HK-2 (cell line): ENCODE measurements at regions not wholly inside any gene's neighbourhood (a gene's known extent, or its start where the extent isn't known, plus 50 kb on each side); places are given as distances from the start of the nearest gene placed in this dataset.

Source experiments
- DNase-seq: peaks from one replicate; pipeline ENCODE4 v3.0.0-alpha.2; 2018; ENCODE audit not compliant: unreplicated experiment

- DNase-seq, result no peak
Observed at GRCh38 chr4:181168011-181168805, 1075.0 kb upstream of the TENM3 start.

- no peak for DNase-seq
Observed at GRCh38 chr4:181173046-181173445, 1070.2 kb upstream of the TENM3 start.

- DNase-seq, result no peak
Observed at GRCh38 chr4:181176306-181176705, 1066.9 kb upstream of the TENM3 start.

DNA sequence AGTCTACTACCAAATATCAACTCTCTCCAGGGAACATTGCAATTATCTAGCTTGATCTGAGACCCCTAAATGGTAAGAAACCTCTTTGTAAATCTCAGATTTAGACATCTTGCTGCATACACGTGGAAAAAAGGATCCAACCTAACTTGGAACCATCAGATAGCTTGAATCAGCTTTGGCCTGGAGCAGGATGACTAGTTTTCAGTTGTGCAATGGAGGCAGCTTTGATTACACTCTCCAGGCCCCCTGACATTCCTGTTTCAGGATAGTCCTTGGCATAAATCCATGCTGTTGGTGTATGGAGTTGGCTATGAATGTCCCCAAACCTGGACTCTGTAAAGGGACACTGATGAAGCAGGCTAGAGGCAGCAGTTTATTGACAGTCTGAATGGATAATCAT is 1061.9 kb upstream of the TENM3 start:
- DNase-seq, result no peak

DNA sequence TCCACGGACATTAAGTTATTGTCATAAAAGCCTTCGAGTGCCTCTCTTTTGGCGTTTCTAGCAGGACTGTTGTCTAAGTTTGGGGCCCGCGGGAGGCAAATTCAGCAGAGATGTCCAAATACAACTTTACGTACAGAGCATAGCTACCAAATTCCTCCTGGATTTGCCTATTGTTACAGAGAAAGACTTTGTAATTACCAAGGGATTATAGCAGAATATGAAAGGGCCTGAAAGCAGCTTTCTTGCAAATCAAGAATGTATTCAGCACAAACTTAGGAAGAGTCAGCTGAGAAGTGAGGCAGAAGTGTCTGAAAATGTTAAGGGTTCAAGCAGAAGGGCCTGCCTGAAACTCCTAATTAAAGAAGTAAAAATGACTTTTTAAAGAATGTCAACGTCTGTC is 1053.5 kb upstream of the TENM3 start:
- DNase-seq, result no peak

DNA sequence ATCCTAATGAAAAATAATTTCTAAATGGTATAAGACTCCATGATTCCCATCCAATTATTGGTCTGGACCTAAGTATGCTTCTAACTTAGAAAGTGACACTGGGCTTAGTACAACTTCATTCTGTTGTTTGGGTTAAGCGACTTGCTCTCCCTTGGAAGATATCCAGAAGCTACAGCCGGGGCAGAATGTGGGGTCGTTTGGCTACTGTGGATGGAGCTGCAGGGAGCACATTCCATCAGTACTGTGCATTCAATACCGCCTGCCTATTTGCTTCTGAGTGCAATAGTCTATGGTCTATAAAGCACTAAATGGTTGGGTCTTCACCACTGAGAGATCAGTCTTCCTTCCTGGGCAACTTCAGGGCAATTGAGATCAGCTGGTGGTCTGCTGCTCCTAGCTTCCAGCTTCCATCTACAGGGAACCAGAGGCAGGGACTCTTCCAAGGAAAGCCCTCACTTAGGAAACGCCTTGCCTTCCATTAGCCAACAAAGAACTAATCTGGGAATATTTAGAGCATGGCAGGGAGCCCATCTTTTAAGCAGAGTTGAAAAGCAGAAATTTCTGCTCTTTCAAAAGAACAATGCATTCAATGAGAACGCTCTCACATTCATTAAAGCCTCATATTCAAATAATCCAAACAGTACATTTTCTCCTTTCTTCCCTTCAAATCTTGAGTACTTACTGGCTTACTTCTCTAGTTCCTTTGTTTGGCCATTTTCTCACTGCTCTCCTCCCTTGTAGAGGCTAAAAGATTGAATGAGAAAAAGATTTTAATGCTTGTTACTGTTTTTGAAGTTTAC is 1049.9 kb upstream of the TENM3 start:
- DNase-seq, result no peak

- DNase-seq, result no peak
Observed at GRCh38 chr4:181194096-181194495, 1049.1 kb upstream of the TENM3 start.

GRCh38 chr4:181200076-181200475 is 1043.1 kb upstream of the TENM3 start:
- no peak for DNase-seq

DNA sequence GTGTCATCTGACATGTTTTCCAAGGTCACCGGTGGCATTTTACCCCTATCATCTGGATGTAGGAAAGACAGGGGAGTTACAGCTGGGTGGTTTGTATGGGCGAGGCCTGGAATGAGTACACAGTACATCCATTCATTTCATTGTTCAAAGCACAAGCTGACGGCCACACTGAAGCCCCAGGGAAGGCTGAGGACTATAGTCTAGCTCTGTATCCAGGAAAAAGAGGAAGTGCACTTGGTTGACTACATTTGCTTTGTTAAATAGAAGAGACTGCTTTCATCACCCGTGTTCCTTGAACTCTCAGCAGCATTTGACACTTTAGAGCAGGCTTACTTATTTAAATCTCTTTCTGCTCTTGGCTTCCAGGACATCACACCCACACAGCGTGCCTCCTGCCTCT is 1041.0 kb upstream of the TENM3 start:
- no peak for DNase-seq

- DNase-seq, result no peak
Observed at GRCh38 chr4:181204109-181204508, 1039.1 kb upstream of the TENM3 start.

DNA sequence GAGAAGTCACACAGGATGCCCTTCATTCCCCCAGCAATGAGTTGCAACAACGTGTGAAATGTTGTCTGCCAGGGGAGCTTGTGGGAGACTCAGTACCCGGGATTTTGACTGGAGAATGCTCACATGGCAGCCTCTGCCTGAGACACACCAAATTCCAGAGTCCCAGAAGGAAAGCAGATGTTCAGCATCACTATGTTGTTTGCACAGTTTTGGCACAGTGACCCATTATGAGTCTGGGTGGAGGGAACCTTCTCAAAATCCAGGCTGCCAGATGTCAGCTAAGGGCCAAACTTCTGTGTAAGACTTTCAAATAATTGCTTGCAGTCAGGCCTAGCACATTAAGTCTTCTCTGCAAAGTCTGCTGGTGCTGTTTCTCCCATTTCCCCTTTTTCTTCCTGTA is 1029.7 kb upstream of the TENM3 start:
- DNase-seq, result no peak

GRCh38 chr4:181216501-181216900 is 1026.7 kb upstream of the TENM3 start:
- no peak for DNase-seq

DNA sequence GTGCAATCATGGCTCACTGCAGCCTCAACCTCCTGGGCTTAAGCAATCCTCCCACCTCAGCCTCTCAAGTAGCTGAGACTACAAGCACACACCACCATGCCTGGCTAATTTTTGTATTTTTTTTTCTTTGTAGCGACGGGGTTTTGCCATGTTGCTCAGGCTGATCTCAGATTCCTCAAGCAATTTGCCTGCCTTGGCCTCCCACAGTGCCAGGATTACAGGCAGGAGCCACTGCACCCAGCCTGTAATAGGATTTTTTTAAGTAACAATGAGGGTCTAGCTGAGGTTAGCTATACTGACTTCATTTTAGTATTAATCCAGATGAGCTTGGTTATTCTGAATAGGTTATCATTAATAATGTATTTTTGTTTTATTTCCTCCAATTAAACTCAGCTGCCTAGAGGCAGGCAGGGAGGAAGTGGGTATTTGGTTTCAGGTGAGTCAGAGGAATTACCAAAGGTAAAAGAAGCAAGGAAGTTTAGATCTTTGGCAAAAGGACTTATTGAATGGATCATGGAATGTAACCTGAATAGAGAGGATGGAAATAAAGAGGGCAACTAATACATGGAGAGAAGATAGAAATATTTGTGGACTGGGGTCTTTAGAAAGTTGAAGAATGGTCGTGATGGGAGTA is 1023.3 kb upstream of the TENM3 start:
- no peak for DNase-seq

GRCh38 chr4:181224852-181225251 is 1018.4 kb upstream of the TENM3 start:
- DNase-seq, result no peak

GRCh38 chr4:181225616-181226261 is 1017.5 kb upstream of the TENM3 start:
- DNase-seq, result no peak

DNA sequence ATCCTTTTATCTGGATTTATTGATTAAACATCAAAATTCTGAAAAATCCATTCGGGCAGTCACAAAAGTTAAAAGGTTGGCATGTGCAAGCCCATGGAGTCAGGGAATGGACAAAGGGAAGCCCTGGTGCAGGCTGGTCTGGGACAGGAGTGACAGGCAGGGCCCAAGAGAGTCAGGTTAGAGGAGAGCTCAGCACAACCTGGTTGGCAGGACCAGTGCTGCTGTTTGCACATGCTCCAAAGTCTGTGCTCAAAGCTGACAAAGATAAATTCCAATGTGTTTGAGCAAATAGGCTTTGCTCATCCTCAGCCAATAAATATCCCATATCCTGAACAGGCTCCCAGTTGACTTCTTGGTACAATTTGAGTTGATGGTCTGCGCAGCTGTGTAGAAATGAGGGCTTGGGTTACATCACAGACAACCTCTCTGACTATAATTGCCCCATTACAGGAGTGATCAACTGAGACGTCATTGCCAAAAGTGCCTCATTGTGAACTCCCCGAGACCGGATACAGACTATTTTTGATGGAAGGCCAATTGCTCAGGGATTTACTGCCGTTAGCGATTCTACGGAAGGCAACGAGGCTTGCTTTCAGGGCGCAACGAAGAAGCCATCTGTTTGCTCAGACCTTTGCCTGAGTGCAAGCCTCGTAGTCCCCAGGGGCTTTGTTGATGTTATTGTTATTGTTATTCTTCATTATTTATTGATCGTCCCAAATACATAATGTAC is 1008.1 kb upstream of the TENM3 start:
- no peak for DNase-seq

DNA sequence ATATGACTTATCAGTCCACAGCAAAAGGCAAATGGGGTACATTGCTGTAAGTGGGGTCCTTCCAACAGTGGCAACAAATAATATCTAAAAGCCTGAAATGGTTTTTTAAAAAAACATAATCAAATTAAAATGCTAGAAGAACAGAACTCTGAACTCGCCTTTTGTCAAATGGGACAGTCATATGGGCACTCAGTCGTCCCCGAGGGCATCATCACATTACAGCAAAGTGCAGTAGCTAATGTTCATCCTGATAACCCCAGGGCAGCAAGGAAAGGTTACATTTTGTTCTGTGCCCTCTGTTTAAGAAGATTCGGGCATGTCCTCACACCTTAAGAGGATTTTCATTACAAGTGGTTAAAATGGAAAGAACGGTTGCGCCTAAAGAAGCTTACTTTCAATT is 997.9 kb upstream of the TENM3 start:
- DNase-seq, result no peak

DNA sequence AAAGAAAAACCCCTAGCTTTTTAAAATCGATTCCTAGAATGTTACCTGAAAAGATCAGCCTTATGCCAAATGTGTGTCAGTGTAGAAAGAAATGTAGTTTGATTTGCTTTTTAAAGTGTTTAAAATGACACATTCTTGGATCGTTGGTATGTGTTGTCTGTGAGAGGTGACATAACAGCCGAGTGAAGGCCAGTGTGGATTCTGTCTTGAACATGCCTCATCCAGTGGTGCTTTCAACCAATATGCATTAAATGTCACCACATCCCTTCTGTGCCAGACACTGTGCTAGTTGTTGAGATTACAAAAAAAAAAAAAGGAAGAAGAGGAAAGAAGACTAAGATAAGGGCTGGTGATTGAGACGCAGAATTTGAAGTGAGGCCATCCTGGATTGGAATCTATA is 994.2 kb upstream of the TENM3 start:
- DNase-seq, result no peak

DNA sequence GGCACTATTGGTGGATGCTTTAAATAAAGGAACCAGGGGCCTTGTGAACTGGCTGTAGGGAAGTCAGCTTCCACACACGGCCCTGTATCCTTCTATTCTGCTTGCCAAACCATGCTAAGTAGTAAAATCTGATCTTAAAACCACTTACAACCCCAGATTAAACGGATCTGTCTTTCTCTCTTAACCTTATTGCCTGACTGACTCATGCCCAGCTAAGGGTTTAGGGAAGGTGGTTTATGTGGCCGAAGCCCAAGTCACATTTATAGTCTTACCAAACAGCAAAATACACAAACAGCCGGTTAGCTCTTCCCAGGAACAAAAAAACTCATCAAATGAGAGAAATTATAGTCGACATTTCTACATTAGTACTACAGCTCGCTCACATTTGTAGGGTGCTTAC is 988.4 kb upstream of the TENM3 start:
- DNase-seq, result no peak

- no peak for DNase-seq
Observed at GRCh38 chr4:181258569-181258968, 984.6 kb upstream of the TENM3 start.

DNA sequence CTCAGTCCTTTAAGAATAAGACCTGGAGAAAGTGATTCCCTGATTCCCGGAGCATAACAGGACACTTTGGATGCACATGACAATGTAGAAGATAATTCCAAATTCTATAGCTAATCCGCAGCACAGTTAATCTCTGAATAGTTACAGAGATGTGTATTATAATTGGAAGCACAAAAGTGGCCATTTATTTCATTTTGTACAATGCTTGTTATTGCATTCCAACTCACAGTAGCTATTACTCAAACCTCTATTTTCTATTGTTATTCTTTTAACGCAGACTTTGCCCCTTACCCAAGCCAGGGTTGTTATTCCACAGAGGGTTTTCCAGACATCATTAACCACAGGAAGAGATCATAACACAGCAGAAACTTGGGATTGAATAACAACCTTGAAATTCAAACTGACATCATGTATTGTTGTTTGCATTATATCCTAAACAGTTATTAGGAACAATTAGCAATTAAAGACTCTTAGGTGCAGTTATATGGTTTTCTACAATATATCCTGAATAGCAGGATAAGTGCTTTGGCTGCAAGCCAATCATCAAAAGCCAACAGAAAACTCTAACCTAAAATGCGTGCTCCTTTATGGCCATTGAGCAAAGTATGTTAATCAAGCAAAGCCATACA is 984.0 kb upstream of the TENM3 start:
- DNase-seq, result no peak
